ENCODE measurements at regions not wholly inside any gene's neighbourhood (a gene's known extent, or its start where the extent isn't known, plus 50 kb on each side); places are given as distances from the start of the nearest gene placed in this dataset.

- Mint-ChIP-seq H3K27me3 (ENCODE audit: low read depth) (peaks cover 2% of the 10 kb centered on the region; the same call in 1 of the 2 replicates), H3K9me3 (peaks cover 10 to 11% of the 10 kb centered on the region in 2 experiments; a peak in 4 of 5 replicates), H3K27ac (no peak overlapping the region), H3K4me3 (no peak overlapping the region), H3K4me1 (peaks cover 5% of the 10 kb centered on the region in 2 experiments), H3K36me3 (ENCODE audit: insufficient read depth in 1 of 3, low read depth in 3 of 3) (peaks cover 2 to 11% (median 7%) of the 10 kb centered on the region in 3 experiments; a peak in 4 of 7 replicates)
- no CpG with 5 or more reads among the region's 1 CpG for WGBS (ENCODE audit: extremely low coverage, insufficient read length, low lambda C conversion rate)
- DNase-seq, result no peak
- no peaks in the 10 kb centered on the region for H3K79me1 ChIP-seq (ENCODE audit: insufficient read depth, low read depth, low read length, poor library complexity, severe bottlenecking)
- H4K5ac ChIP-seq (ENCODE audit: insufficient read length, low read depth, low read length), result no peak overlapping the region
- H3K4me2 ChIP-seq (ENCODE audit: insufficient read depth, insufficient read length, low read length), result no peak overlapping the region
- no peak overlapping the region for H3K4ac ChIP-seq (ENCODE audit: low read depth, low read length)
- H2BK15ac ChIP-seq (ENCODE audit: low read depth, low read length), result no peak overlapping the region
- no peak overlapping the region for H2BK20ac ChIP-seq (ENCODE audit: low read depth, low read length, poor library complexity, severe bottlenecking)
- no peaks in the 10 kb centered on the region for H3K27me3 ChIP-seq (ENCODE audit: insufficient read depth, low read length)
- no peak overlapping the region for H2BK5ac ChIP-seq (ENCODE audit: insufficient read length, low read length)
- H3K27ac ChIP-seq (ENCODE audit: insufficient read length, low read depth, low read length), result no peak overlapping the region
- no peak overlapping the region for H3K9ac ChIP-seq (ENCODE audit: extremely low read depth, insufficient read length, low read length)
- no peak overlapping the region for H2BK12ac ChIP-seq (ENCODE audit: insufficient read length, low read depth, low read length)
- no peak overlapping the region for H3K14ac ChIP-seq (ENCODE audit: insufficient read depth, low read length)
- no peak overlapping the region for H3T11ph ChIP-seq (ENCODE audit: low read length)
- TF ChIP-seq CTCF (conservative IDR thresholded peaks at IDR 0.05), result no peak
- no peaks in the 10 kb centered on the region for H4K20me1 ChIP-seq (ENCODE audit: control insufficient read depth, insufficient read depth, insufficient read length)
- no peak overlapping the region for H3K56ac ChIP-seq (ENCODE audit: insufficient read length, low read depth, low read length)
- H3K79me2 ChIP-seq (ENCODE audit: insufficient read depth, low read length), result no peaks in the 10 kb centered on the region
- H2AK5ac ChIP-seq (ENCODE audit: insufficient read length, low read length), result no peak overlapping the region
- H4K8ac ChIP-seq (replicated peaks; ENCODE audit: insufficient read length, low read depth, low read length), result no peak overlapping the region
- H3K23me2 ChIP-seq (ENCODE audit: insufficient read length, low read depth, low read length, poor library complexity, severe bottlenecking), result no peaks in the 10 kb centered on the region
- no peak overlapping the region for H4K91ac ChIP-seq (ENCODE audit: insufficient read length, low read depth, low read length)
- peaks cover 6% of the 10 kb centered on the region for H3K4me1 ChIP-seq (ENCODE audit: insufficient read depth, low read length)
- no peaks in the 10 kb centered on the region for H3K9me3 ChIP-seq (ENCODE audit: control insufficient read depth, low read depth, low read length)
- H2BK120ac ChIP-seq (ENCODE audit: low read depth, low read length, poor library complexity, severe bottlenecking), result no peak overlapping the region
- H3K23ac ChIP-seq (ENCODE audit: insufficient read length, low read depth, low read length), result no peak overlapping the region
- no peak overlapping the region for H2AFZ ChIP-seq (ENCODE audit: low read length)
- no peak overlapping the region for H3K18ac ChIP-seq (ENCODE audit: insufficient read length, low read depth, low read length)
Measured at GRCh38 chr9:108069991-108070390, 580.4 kb upstream of the KLF4 start.
